Breast epithelium (tissue), 3 donors: ENCODE measurements at regions not wholly inside any gene's neighbourhood (a gene's known extent, or its start where the extent isn't known, plus 50 kb on each side); places are given as distances from the start of the nearest gene placed in this dataset.

Experiments
- CTCF ChIP-seq, 3 donors: fragments of 450-650 bp; IDR thresholded peaks; one replicate each; pipeline ENCODE4 v1.5.1; 2016 to 2017; ENCODE audit warnings: antibody characterized with exemption in 3 of 3, mild to moderate bottlenecking in 3 of 3, moderate library complexity in 3 of 3
- POLR2A ChIP-seq: fragments of 450-650 bp; IDR thresholded peaks from one replicate; pipeline ENCODE4 v1.6.1; 2016; ENCODE audit warnings: antibody characterized with exemption, mild to moderate bottlenecking, moderate library complexity
- POLR2AphosphoS5 ChIP-seq, 3 donors: sonication (generic); formaldehyde crosslinking; IDR thresholded peaks; one replicate each; pipeline ENCODE4 v1.6.1; 2017; ENCODE audit warnings: antibody characterized with exemption in 3 of 3

GRCh38 chr11:79758325-79758724 is 317.5 kb upstream of the TENM4 start:
- TF ChIP-seq POLR2A, result no peak
- no peak for TF ChIP-seq CTCF (IDR thresholded peaks at IDR 0.05)
- TF ChIP-seq POLR2AphosphoS5 (IDR thresholded peaks at IDR 0.05), result no peak
